ENCODE measurements at regions not wholly inside any gene's neighbourhood (a gene's known extent, or its start where the extent isn't known, plus 50 kb on each side); places are given as distances from the start of the nearest gene placed in this dataset.
"Not testable (repeated sequence)": the region's sequence is repeated elsewhere in the genome, so short reads cannot be mapped to it uniquely, and the experiment has no call there.

- TF ChIP-seq CTCF (conservative IDR thresholded peaks at IDR 0.05): no peak
Measured at GRCh38 chr17:5922476-5922875, 147.7 kb upstream of the WSCD1 start.

GRCh38 chr17:5929721-5930120, 140.5 kb upstream of the WSCD1 start:
- no peak overlapping the region for H3K27ac ChIP-seq
- TF ChIP-seq CTCF (conservative IDR thresholded peaks at IDR 0.05): no peak

More at GRCh38 chr17:5922476-5922875, 147.7 kb upstream of the WSCD1 start:
- H3K27ac ChIP-seq: no peak overlapping the region

- H3K27ac ChIP-seq: not testable (repeated sequence)
Measured at GRCh38 chr17:5930555-5930954, 139.6 kb upstream of the WSCD1 start.

- TF ChIP-seq CTCF (conservative IDR thresholded peaks at IDR 0.05): no peak
Measured at GRCh38 chr17:5931616-5932015, 138.6 kb upstream of the WSCD1 start.

GRCh38 chr17:5933430-5933829, 136.7 kb upstream of the WSCD1 start:
- no peak for TF ChIP-seq CTCF (conservative IDR thresholded peaks at IDR 0.05)
- H3K27ac ChIP-seq: no peak overlapping the region

More at GRCh38 chr17:5931616-5932015, 138.6 kb upstream of the WSCD1 start:
- H3K27ac ChIP-seq: peak overlapping the region; percentile 8; the same call in 1 of the 2 replicates

GRCh38 chr17:5941258-5941657, 128.9 kb upstream of the WSCD1 start:
- TF ChIP-seq CTCF (conservative IDR thresholded peaks at IDR 0.05): no peak
- no peak overlapping the region for H3K27ac ChIP-seq

- no peak for TF ChIP-seq CTCF (conservative IDR thresholded peaks at IDR 0.05)
Measured at GRCh38 chr17:5942687-5943086, 127.5 kb upstream of the WSCD1 start.

GRCh38 chr17:5943232-5943631, 126.9 kb upstream of the WSCD1 start:
- TF ChIP-seq CTCF (conservative IDR thresholded peaks at IDR 0.05): no peak
- H3K27ac ChIP-seq: no peak overlapping the region

More at GRCh38 chr17:5942687-5943086, 127.5 kb upstream of the WSCD1 start:
- H3K27ac ChIP-seq: no peak overlapping the region
